ENCODE measurements at regions not wholly inside any gene's neighbourhood (a gene's known extent, or its start where the extent isn't known, plus 50 kb on each side); places are given as distances from the start of the nearest gene placed in this dataset.

DNA sequence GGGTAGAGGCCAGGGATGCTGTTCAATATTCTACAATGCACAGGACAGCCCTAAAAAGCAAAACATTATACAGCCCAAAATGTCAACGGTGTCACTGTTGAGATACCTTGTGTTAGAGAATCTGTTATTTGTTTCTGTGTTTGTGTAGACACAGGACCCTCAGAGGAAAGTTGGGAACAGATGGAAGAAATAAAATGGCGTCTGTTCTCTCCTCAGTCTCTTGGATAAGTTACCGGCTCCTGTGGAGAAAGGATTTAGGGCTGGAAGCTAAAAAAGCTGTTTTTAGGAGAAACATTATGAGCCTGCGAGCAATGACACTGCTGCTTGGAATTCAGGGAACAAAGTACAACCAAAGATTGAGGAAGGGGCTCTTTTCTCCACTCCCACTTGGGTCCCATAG is 688.6 kb upstream of the ZNF385D start (continued):
- no peak for TF ChIP-seq ZNF143 (CRISPR knock-in tag; IDR thresholded peaks at IDR 0.05)

DNA sequence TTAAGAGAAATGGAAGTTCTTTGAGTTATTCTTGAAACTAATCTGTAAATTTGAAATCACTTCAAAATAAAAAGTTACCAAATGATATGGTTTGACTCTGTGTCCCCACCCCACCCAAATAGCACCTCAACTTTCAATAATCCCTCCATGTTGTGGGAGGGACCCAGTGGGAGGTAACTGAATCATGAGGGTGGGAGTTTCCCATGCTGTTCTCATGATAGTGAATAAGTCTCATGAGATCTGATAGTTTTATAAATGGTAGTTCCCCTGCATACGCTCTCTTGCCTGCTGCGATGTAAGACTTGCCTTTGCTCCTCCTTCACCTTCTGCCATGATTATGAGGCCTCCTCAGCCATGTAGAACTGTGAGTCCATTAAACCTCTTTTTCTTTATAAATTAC is 690.7 kb upstream of the ZNF385D start:
- no peak overlapping the region for H3K27ac ChIP-seq (ENCODE audit: extremely low read depth, low read depth, low read length)
- no peaks in the 10 kb centered on the region; the same call in none of the 2 replicates for H3K9me3 ChIP-seq (replicated peaks; ENCODE audit: control insufficient read depth, insufficient read depth, low read depth, low read length)
- H3K9me1 ChIP-seq (ENCODE audit: control insufficient read depth, insufficient read depth, low read length) = no peaks in the 10 kb centered on the region
- no peak overlapping the region for H3K9ac ChIP-seq (ENCODE audit: insufficient read depth in 1 of 2, low read depth in 2 of 2, low read length in 2 of 2)
- H3K4me1 ChIP-seq (replicated peaks in 1 of 2; ENCODE audit: control insufficient read depth in 2 of 2, insufficient read depth in 2 of 2, low read length in 2 of 2) = no peaks in the 10 kb centered on the region
- H4K20me1 ChIP-seq (replicated peaks; ENCODE audit: control insufficient read depth, insufficient read depth, low read length) = no peaks in the 10 kb centered on the region
- H2AFZ ChIP-seq (ENCODE audit: low read depth, low read length) = no peak overlapping the region
- ATAC-seq (no peak), DNase-seq (ENCODE audit: extremely low read depth in 1 of 4, low spot score in 3 of 4) (no peak), FAIRE-seq (no peak)
- H3K4me3 ChIP-seq = no peak overlapping the region
- H3K79me2 ChIP-seq (ENCODE audit: control insufficient read depth, insufficient read depth, low read length) = no peaks in the 10 kb centered on the region
- intact Hi-C loops (cut with micrococcal nuclease) = no loop called here
- POLR2A ChIA-PET = no interaction called here
- TF ChIP-seq CBFB (CRISPR knock-in tag; IDR thresholded peaks at IDR 0.05) (no peak), HDAC1 (IDR thresholded peaks at IDR 0.05) (no peak), NCOA6 (IDR thresholded peaks at IDR 0.05) (no peak), RFX1 (IDR thresholded peaks at IDR 0.05) (no peak)
- TF ChIP-seq, protein P1, sequence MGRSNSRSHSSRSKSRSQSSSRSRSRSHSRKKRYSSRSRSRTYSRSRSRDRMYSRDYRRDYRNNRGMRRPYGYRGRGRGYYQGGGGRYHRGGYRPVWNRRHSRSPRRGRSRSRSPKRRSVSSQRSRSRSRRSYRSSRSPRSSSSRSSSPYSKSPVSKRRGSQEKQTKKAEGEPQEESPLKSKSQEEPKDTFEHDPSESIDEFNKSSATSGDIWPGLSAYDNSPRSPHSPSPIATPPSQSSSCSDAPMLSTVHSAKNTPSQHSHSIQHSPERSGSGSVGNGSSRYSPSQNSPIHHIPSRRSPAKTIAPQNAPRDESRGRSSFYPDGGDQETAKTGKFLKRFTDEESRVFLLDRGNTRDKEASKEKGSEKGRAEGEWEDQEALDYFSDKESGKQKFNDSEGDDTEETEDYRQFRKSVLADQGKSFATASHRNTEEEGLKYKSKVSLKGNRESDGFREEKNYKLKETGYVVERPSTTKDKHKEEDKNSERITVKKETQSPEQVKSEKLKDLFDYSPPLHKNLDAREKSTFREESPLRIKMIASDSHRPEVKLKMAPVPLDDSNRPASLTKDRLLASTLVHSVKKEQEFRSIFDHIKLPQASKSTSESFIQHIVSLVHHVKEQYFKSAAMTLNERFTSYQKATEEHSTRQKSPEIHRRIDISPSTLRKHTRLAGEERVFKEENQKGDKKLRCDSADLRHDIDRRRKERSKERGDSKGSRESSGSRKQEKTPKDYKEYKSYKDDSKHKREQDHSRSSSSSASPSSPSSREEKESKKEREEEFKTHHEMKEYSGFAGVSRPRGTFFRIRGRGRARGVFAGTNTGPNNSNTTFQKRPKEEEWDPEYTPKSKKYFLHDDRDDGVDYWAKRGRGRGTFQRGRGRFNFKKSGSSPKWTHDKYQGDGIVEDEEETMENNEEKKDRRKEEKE (IDR thresholded peaks at IDR 0.05; ENCODE audit: borderline replicate concordance in 1 of 2, control insufficient read depth in 1 of 2, low read depth in 2 of 2, low read length in 1 of 2) = no peak
- no peaks in the 10 kb centered on the region for H3K27me3 ChIP-seq (ENCODE audit: control insufficient read depth in 2 of 2, insufficient read depth in 2 of 2, low read length in 2 of 2)
- WGBS (ENCODE audit: insufficient coverage, low coverage, missing lambda C conversion rate) = 0% methylated on average over 2 of the region's 2 CpGs
- H3K36me3 ChIP-seq (ENCODE audit: control insufficient read depth, insufficient read depth, low read length) = no peaks in the 10 kb centered on the region
- BruUV-seq (replicated peaks) = no TSS peak
- CTCF ChIA-PET (ENCODE audit: low intra/inter-chr PET ratio) = no interaction called here
- H3K4me2 ChIP-seq (ENCODE audit: insufficient read depth, low read length) = no peak overlapping the region
- in situ Hi-C loops (cut with MboI) = no loop called here
